ENCODE measurements at regions not wholly inside any gene's neighbourhood (a gene's known extent, or its start where the extent isn't known, plus 50 kb on each side); places are given as distances from the start of the nearest gene placed in this dataset.
A peak's percentile ranks its signal among the peaks of the same experiment; 100 is the strongest.

DNA sequence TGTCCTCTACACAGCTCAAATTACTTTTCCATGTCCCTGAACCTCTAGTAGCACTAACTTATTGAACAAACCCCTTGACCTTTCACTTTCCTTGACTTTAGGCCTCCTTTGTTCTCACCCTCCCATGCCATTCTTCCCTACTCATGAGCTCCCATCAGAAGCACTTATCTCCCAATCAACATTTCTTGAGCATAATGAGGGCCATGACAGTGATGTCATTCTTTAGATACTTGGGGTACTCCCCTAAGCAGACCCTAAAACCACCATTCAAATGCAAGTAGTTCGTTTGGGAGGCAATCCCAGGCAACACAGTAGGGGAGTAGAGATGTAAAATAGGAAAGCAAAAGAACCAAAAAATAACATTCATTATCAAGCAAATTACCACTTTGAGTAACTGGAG is 115.9 kb upstream of the ARHGAP28 start:
- no peak for ATAC-seq

DNA sequence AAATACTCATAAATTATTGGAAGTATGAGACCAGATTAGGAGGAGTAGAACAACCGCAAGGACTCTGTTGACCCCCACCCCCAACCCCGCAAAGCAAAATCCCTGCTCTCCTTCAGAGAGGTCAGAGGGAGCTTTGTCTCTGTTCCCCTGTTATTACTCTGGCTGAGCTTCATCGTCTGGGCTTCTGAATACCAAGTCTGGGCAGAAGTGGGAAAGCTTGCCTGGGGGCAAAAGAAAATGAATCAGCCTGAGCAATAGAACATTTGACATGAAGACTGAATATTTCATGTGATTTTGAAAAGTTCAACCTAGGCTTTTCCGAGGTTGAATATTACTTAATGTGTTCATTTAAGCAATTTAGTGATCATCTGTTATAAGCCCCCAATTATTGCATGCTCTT is 114.6 kb upstream of the ARHGAP28 start:
- no peak for ATAC-seq

DNA sequence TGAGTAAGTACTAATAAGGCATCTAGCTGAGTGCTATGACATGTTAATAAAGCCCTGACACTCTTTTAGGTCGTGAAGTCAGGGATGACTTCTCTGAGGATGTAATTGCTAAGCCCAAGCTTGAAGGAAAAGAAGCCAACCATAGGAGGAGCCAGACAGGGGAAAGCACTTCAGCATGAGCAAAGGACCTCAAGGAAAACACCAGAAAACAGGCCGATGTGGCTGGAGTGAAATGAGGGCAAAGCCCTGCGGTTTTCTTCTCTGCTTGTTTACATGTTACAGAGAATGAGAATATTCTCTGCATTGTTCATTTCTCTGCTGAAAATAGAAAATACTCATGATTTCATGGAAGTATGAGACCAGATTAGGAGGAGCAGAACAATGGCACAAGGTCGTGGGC is 112.5 kb upstream of the ARHGAP28 start:
- ATAC-seq, result no peak

DNA sequence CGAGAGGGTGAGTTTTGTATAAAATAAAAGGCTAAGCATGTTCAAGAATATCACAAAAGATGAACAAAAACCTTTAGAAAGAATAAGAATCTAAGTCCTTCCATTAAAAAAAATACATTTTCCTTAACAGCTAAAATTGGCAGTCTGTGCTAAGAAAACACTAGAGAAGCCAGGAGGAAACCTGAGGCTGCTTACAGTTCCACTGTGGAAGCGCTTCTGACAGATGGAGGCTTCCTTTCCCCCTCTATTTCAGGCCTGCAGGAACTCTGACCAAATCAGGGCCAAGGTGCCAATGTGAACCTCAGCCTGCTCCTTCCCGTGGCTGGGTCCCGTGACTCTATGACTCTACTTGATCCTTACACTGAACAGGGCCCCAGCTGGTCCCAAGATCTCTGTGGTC is 108.1 kb upstream of the ARHGAP28 start:
- ATAC-seq, result no peak

DNA sequence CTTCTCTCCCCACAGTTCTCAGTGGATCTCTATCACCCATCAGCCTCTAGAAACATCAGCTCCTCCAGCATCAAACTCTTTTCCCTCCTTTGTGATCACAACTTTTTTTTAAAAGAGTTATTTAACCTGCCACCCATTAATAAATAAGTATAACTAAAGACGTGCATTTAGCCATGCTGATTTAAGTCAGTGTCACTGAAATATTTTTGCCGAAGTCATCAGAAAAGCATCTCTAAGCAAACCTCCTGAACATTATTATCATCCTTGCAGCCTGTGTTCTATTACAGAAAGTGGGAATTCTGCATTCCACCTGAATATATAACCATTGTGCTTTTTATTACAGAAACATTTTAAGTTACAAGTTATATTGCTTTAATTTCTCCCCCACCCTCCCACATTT is 106.2 kb upstream of the ARHGAP28 start:
- ATAC-seq, result no peak

DNA sequence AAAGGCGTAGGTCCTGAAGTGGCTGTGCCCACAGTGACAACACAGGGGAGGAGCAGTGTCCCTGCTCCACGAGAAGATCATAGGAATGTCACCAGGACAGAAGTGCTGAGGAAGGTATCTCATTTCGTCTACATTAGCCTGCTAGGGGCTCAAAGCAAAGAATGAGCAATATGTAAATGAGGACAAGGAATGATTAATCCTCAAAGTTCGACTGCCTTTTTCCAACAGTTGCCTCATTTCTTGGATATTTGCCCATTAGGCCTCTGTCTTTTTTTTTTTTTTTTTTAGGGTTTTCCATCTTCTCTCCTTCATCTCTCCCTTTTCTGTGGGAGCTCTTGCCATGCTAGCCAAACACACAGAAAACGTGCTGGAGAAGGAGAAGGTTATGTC is 105.2 kb upstream of the ARHGAP28 start:
- ATAC-seq, result peak; percentile 44

DNA sequence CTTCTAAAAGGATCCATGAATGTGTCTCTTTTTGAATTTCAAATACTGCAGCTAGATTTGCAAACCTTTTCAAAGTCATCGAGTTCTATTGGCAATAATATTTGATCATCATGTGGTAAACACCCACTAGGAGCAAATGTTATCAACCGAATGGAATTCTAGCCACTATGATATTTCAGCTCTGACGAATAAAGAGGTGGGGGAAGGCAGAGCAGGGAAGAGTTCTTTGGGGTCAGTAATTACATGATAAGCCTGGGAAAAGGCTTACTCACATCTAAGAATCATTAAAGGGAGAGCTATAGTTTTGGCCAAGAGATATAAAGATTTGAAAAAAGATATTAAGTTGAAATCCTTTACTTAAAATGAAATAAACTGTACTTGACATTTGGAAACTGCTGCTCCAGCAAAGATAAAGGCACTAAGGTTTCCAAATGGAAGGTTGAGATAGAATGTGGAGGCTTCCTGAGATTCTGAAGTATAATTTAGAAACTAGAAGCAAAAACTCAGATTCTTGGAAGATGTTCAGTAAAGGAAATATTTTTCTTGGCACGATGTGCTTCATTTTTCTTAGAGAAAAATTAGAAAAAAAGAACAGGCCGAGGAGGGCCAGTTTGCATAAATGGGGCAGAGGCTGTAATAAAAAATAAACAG is 104.7 kb upstream of the ARHGAP28 start:
- no peak for ATAC-seq

DNA sequence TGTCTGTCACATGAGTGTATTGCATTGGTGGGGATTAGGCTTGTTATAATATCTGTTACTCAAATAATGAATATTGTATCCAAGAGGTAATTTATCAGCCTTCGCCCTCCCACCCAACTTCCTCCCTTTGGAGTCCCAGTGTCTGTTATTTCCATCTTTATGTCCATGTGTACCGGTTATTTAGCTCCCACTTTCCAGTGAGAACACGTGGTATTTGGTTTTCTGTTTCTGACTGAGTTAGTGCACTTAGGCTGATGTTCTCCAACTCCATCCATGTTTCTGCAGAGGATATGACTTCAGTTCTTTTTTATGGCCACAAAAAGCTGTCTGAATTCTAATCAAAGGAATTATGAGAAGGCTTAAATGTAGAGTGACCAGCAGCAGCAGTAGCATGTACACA is 104.0 kb upstream of the ARHGAP28 start:
- ATAC-seq, result no peak

DNA sequence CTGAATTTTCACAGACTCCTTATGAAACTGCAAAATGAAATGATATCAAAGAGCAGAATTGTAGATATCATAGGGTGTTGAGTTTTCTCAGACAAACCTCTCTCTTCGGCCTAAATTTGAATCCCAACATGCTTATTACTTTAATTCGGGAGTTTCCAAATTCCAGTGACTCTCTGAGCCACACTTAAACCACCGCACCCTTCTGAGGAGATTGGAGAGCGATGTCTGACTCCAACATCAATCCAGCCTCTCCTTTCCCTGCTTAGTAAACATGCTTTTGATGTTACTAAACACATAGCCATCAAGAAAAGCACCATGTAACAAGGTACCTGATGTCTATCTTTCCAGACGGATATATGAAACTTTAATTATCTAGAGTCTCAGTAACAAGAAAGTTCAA is 103.1 kb upstream of the ARHGAP28 start:
- no peak for ATAC-seq

DNA sequence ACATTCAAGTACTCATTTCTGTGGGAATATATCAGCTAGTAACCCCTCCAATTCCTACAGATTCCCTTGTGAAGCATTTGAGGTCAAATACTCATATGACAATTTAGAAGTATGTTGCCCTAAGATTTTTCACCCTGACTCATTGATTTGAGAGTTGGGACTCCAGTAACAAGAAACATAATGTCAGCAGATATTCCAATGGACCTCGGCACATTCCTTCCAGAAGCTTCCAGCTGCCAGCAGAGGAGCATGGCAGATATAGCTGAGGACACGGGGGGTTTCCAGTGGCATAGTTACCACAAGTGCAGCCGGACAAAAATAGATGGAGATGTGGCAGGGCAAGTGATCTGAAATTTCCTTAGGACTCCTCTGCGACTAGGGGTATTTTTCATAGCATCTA is 101.9 kb upstream of the ARHGAP28 start:
- no peak for ATAC-seq

DNA sequence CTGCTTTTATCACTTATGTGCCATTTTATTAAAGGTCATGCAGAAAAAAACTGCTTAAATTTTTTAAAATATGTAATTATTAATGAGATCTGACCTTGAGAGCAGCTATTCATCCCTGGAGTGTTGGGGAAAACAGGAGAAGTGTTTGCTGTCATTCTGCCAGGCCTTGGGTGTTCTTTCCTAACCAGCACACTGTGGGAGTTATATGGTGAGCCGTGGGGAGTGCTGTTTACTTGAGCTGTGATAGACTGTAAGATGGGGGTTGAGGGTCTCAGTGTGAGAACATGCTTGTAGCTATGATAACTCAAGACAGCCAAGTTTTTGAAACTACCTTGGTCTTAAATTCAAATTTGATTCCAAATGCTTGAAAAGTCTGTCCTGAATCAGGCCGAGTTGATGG is 101.3 kb upstream of the ARHGAP28 start:
- ATAC-seq, result no peak

DNA sequence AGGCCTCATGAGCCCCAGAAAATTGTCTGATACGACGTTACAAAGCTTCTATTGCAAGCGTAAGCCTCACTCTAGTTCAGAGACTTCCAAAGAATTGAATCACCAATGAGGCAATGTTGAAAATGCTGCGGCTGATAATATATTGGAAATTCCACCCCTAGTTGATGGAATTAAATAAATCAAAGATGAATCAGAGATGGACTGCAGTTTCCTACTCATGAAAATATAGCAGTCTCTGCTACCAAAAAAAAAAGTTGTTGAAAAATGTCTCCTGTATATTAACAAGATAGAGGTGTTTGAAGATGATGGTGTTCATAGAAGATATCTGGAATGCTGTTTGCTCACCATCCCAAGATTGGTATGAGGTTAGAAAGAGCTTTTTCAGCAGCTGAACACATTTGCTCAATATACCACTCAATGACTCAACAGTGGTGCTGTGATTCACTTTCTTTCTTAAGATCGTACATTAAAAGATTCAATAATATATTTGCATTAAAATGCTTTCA is 99.8 kb upstream of the ARHGAP28 start:
- ATAC-seq, result no peak

DNA sequence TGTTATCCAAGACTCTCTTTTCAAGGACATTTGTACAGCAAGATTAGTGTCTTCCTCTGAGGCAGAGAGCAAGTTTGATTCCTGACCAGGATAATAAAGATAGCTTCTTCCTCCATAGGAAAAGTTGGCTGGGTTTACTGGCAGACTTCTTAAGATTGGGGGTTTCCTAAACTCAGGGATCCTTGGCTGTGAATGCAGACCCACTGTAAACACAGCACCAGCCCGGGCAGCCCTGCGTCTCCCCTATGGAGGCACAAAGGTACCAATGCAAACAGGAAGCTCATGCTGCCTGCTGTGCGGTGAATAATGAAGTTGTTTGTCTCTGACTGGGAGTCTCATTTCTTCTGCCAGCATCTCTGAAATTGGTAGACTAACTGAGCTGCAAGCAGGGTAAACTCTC is 96.2 kb upstream of the ARHGAP28 start:
- no peak for ATAC-seq

DNA sequence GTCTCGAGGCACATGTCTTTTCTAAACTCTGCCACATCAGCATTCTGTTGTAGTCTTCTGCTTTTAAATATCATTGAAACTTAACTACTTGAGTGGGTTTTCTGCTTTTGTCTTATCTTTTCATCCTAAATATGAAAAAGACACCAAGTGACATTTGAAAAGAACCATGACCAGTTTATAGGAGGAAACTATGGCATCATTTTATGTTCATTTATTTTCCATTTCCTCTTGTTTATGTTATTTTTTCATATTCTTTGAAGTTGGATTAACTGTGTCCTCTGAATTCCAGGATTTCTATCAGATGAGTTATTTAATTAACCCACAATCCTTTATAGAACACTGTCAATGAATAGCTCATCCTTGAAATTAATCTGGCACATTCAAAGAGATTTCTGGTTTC is 93.4 kb upstream of the ARHGAP28 start:
- ATAC-seq, result no peak

DNA sequence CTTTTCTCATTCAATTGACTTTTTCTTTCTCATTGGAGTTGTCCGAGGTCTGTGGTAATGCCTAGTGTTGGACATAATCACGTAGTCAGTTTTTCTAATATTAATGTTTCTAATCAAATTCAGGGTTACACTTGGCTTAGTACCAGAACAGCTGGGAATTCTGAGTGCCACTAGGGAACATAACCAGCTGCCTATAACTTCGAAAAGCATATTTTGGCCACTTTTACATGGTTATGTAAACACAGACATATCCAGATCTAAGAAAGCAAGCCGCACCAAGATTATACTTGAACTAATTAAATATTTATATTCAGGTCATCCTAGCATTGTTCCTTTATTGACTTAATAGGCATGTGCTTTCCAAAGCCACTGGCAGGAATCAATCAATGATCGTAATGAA is 91.1 kb upstream of the ARHGAP28 start:
- no peak for ATAC-seq

DNA sequence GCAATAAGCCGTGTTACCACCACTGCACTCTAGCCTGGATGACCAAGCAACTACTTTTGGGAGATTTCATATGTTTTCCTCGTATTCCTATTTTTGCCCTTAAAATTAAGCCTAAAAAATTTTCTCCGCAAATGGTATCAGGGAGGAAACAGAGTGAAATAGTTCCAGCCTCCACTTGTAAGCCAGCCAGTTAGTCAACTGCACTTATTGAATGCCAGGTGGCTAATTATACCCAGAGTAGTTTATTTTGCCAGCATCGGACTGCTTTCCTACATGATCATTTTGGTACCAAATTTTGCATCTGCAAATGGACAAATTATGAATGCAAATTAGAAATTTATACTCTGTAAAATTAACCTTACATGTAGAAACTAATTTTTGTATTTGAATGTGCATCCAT is 90.2 kb upstream of the ARHGAP28 start:
- no peak for ATAC-seq

DNA sequence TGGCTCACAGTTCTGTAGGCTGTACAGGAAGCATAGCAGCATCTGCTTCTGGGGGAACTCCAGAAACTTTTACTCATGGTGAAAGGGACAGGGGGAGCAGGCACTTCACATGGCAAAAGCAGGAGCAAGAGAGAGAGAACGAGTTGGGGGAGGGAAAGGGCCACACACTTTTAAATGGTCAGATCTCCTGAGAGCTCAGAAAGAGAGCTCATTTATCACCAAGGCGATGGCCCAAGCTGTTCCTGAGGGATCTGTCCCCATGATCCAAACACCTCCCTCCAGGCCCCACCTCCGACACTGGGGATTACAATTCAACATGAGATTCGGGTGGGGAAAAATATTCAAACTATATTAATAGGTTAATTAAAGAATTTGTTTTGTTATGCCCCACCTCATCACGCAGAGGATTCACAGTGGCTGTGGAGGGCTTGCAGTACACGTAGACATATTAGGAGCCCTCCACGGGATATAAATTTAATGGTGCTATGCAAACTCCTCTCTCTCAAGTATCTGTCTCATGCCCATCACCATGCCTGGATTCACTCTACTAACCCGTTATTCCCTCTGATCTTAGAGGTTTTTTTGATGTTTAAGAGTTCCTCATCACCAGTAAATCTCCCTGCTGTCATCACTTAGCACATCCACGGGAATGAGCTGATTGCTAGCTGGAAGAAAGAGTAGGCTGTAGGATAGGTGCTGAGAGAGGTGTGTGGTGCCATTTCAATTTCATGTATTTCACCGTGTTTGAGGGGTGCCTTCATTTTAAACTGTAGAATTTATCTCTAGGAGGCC is 84.5 kb upstream of the ARHGAP28 start:
- no peak for ATAC-seq

DNA sequence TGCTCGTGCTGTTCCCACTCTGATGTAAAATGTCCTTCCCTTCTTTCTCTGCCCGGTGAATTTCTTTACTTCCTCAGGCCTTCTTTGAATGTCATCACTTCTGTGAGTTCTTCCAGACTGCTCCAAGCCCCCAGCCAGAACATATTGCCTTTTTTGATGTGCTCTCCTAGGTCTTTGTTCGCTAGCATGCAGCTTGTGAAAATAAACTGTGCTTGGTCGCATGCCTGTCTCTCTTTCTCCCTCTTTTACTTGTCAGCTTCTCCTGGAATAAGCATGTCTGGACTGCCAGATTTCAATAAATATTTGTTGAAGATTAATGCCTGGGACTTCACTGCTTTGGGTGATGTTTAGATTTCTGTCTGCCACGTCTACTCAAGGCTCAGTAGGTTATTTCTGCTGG is 82.7 kb upstream of the ARHGAP28 start:
- ATAC-seq, result no peak

DNA sequence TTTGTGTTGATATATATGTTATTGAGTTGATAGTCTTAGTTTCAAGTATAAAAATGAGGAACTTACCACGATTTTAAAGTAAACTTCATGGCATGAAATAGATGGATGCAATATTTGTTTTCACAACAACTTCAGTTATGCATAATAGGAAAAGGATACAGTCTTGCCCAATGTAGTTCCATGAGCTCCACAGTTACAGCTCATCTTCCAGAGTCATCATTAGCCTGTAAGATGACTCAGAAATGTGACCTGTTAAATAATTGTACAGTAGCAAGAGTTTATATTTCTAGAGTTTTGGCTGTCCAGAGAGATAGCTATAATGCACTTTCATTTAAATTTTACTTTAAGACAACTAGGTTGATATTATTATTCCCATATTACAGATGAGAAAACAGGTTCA is 80.9 kb upstream of the ARHGAP28 start:
- no peak for ATAC-seq

DNA sequence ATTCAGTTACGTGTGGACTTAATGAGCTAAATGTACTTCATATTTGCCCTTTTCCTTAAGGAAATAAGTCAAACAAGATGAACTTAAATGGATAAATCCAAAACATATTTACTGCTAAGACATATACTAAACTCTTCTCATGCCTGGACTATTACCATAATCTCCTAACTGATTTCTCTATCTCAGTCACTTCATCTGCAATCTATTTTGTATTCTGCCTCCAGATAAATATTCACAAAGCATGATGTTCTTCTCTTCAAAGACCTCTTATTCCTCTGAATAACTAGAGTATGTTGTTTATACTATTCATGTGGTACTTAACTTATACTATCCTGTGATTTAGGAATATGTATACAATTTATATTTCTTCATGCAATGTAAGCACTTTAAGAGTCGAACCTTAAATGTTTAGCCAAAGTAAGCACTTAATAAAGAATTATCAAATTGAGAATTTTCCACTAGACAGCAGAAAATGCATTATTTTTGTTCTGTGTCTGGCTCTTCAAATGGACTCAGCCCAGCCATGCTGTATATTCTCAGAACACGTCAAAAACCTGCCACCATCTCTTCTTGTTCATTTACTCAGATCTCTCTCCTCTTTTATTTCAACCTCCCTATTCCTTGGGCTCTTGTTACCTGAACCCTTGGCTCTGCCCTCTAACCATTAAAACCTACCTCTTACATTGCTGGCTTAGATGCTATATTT is 79.9 kb upstream of the ARHGAP28 start:
- ATAC-seq, result no peak

DNA sequence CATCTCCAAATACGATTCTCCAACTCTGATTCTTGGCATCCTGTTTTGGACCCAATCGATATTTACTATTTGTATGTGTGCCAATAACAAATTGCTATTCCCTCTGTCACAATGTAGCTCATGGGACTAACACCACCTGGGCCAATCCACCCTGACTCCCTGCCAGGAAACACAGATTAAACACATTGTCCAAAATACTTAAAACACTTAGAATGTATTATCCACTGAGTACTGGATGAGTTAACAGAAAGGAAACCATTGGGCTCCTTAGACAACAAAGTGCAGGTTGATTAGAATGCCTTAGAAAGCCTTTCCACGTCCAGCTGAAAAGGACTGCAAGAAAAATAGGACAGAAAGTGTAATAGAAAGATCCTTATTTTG is 79.4 kb upstream of the ARHGAP28 start:
- ATAC-seq, result no peak

DNA sequence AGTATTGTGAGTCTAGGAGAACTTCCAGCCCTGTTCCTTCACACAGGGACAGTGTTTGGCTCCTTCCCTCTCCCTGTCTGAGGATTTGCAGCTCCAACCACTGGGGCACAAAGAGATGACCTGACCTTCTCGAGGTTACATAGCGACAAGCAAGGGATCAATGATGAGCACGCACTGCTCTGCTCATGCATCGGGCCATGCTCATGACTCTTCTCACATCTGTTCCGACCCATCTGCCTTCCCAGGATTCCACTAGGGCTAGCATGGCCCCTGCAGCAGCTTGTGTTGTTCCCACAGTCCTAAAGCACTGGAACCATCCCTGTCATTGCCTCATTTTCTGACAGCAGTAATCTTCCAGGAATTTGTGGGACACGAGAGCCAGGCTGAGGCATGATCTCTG is 78.8 kb upstream of the ARHGAP28 start:
- no peak for ATAC-seq

DNA sequence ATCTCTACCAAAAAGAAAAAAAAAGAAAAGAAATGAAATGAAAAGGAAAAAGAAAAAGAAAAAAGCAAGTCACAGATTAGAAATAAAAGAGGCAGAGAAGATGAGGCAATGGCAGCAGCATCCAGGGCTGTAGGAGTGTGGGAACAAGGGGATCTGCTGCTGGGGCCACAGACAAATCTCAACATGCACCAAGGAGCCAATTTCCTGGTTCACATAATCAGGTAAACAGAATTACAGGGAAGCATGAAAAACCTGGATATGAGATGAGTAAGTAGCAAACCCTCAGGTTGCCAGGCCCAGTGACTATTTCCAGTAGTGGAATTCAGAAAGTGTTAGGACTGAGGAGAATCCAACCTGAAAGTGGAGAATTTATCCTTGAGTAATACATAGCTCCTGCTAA is 77.4 kb upstream of the ARHGAP28 start:
- ATAC-seq, result peak; percentile 57

DNA sequence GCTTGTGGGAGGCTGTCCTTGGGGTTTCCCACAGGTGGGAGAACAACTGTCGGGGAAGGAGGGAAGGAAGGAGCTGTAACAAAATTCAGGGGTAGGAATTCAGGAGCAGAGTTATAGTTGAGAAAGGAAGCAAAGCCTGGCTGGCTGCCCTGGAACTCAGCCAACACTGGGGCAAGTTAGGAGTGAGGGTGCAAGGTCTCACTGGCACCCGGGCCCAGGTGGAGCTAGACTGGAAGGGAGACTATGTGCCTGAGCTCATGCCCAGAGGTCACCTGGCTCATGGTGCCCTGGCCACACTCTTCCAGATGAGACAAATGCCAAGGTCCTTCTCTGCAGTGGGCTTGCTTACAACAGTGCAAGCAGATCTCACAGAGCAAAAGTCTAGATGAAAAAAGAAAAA is 75.6 kb upstream of the ARHGAP28 start:
- ATAC-seq, result no peak

Data from esophagus mucosa (tissue), 1 donor.